EH (cell line): ENCODE measurements at regions not wholly inside any gene's neighbourhood (a gene's known extent, or its start where the extent isn't known, plus 50 kb on each side); places are given as distances from the start of the nearest gene placed in this dataset.

Source experiments
- DNase-seq: peaks from one replicate; pipeline ENCODE4 v3.0.0-alpha.2; 2015; ENCODE audit warnings: low read depth

GRCh38 chr15:38886315-38887163 is 321.9 kb upstream of the RASGRP1 start:
- peak; percentile 89 for DNase-seq

GRCh38 chr15:38888701-38889221 is 324.1 kb upstream of the RASGRP1 start:
- no peak for DNase-seq

GRCh38 chr15:38890194-38890593 is 325.6 kb upstream of the RASGRP1 start:
- no peak for DNase-seq

- DNase-seq: no peak
Observed at GRCh38 chr15:38893925-38894242, 329.3 kb upstream of the RASGRP1 start.

- DNase-seq: peak; percentile 98
Observed at GRCh38 chr15:38894243-38894948, 329.8 kb upstream of the RASGRP1 start.

- DNase-seq: peak; percentile 95
Observed at GRCh38 chr15:38895326-38896255, 331.0 kb upstream of the RASGRP1 start.

GRCh38 chr15:38896647-38897046 is 332.0 kb upstream of the RASGRP1 start:
- DNase-seq: peak; percentile 51

- no peak for DNase-seq
Observed at GRCh38 chr15:38897551-38897950, 332.9 kb upstream of the RASGRP1 start.

GRCh38 chr15:38898236-38898635 is 333.6 kb upstream of the RASGRP1 start:
- peak; percentile 27 for DNase-seq

GRCh38 chr15:38899300-38899699 is 334.7 kb upstream of the RASGRP1 start:
- DNase-seq: peak; percentile 45

GRCh38 chr15:38904298-38904697 is 339.7 kb upstream of the RASGRP1 start:
- DNase-seq: no peak

- peak; percentile 53 for DNase-seq
Observed at GRCh38 chr15:38905632-38906031, 341.0 kb upstream of the RASGRP1 start.

- DNase-seq: peak; percentile 35
Observed at GRCh38 chr15:38920966-38921365, 356.4 kb upstream of the RASGRP1 start.

GRCh38 chr15:38921471-38921870 is 356.9 kb upstream of the RASGRP1 start:
- DNase-seq: no peak

- DNase-seq: no peak
Observed at GRCh38 chr15:38928431-38928830, 363.8 kb upstream of the RASGRP1 start.

- DNase-seq: peak; percentile 48
Observed at GRCh38 chr15:38930851-38931572, 366.4 kb upstream of the RASGRP1 start.

- peak; percentile 58 for DNase-seq
Observed at GRCh38 chr15:38941399-38941953, 376.9 kb upstream of the RASGRP1 start.

- DNase-seq: no peak
Observed at GRCh38 chr15:38944536-38944935, 379.9 kb upstream of the RASGRP1 start.

GRCh38 chr15:38945551-38946298 is 381.1 kb upstream of the RASGRP1 start:
- peak; percentile 27 for DNase-seq

- DNase-seq: no peak
Observed at GRCh38 chr15:38954090-38954489, 389.5 kb upstream of the RASGRP1 start.
